SHP77 (cell line): ENCODE measurements at regions not wholly inside any gene's neighbourhood (a gene's known extent, or its start where the extent isn't known, plus 50 kb on each side); places are given as distances from the start of the nearest gene placed in this dataset.
"Not testable (repeated sequence)": the region's sequence is repeated elsewhere in the genome, so short reads cannot be mapped to it uniquely, and the experiment has no call there.

Experiments used
- DNase-seq, 2 experiments: peaks; one replicate each; lab custom pipeline; 2025; lab: John Stamatoyannopoulos, UW

DNA sequence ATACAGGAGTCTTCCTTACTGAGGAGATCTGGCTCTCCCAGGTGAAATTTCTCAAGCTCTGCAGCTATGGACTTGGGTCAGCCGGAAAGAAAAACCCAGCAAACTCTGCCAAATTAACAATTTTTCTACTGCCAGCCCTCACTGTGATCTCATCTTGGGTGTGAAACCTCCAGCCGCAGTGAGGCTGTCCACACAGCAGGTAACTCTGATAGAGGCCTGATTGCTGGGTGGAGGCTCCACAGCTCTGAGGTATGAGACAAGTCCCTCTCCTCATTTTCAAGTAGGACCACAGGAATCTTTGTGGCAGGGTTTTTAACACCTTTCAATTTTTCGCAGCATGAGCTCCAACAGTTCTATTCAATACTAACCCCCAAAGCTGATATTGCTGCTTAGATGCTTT is 430.6 kb upstream of the RAB6C start:
- no peak for DNase-seq

DNA sequence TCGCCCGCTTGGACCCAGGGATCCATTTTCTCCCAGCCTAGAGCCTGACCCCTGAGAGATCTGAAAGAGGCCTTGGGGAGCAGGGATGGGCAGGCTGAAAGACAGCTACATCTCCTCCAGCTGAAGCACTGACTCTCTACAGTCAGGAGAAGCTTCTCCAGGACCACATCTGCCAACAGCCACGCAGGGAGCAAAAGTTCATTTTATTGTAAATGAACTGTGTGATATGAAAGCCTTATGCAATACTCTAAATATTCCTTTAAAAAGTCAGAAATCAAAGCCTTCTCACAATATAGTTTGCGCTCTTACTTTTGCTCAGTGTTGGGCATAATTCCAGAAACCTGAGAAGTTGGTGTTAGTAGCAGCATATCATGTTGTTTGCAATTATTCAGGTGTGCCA is 428.9 kb upstream of the RAB6C start:
- DNase-seq: no peak

DNA sequence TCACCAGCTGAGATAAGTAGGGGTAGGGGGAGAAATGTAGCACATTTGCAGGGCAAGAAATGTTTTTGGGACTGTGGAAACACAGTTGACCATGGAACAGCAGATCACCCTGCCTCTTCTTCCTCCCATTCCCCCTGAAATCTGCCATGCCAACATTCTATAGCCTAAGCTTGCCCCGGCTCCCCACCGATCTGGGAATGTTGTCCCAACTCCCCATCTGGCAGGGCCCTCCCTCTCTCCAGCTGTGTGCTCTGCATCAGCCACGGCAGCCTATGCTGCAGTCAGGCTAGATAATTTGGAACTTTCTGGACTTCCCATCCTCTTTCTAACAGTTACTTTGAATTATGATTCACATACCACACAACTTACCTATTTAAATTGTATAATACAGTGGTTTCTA is 425.1 kb upstream of the RAB6C start:
- no peak for DNase-seq

DNA sequence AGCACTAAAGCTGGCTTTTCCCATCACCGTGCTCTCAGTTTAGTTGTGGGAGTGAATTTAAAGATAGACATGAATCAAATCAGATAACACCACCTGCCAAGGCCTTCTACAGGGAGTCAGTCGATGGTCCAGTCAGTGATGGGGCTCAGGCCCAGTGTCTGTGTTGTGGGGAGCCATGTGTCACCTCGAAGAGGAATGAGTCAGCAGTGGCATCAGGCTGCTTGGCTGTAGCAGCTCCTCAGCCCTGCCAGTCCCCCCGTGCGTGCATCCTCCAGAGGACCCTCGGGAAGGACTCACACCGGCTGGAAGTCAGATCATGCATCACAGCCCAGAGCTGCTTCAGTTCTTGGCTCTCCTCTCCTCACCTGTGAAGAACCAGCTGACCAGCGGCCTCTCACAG is 420.4 kb upstream of the RAB6C start:
- DNase-seq: no peak

DNA sequence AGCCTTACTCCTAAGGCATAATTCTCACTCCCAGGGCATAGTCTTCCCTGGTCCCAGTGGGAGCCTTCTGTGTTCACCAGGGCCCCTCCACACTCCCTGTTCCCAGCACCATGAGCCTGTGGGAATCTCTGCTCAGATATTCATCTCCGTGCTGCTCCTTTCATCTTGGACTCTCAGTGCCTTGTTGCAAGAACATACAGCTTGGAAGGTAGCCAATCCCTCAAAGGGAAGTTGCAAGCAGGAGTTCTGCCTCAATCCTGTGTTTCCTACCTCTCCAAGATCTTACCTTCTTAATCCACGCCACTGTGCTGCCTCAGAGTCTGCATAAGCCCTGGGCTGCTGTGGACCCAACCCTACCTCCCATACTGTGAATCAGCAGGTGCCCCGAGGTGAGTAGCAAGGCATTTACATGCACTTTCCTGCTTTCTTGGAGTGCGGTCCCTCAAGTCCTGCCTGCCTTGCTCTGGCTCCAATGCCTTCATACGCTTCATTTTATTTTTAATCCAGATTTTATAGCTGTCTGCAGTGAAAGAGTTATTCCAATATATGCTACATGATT is 413.8 kb upstream of the RAB6C start:
- DNase-seq: no peak

DNA sequence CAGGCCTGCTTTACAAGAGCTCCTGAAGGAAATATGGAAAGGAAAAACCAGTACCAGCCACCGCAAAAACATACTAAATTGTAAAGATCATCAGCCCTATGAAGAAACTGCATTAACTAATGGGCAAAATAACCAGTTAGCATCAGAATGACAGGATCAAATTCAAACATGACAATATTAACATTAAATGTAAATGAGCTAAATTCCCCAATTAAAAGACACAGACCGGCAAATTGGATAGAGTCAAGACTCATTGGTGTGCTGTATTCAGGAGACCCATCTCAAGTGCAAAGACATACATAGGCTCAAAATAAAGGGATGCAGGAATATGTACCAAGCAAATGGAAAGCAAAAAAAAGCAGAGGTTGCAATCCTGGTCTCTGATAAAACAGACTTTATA is 408.7 kb upstream of the RAB6C start:
- not testable (repeated sequence) for DNase-seq

DNA sequence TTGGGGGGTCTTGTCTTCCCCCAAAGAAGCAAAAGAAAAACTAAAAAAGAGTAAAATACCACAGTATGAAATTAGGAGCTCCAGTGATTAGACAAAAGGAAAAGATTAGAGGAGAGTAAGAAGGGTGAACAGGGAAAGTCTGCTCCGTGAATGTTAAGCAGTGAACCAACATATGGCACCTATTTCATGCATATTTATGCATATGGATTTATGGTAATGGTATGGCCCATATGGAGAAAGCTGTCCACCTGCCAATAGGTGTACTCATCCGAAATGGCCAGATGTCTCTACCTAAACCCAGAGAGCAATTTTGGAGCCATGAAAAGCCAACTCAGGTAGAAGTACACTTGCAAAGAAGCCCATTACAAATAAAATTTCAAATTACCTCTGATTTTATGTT is 404.0 kb upstream of the RAB6C start:
- no peak for DNase-seq

DNA sequence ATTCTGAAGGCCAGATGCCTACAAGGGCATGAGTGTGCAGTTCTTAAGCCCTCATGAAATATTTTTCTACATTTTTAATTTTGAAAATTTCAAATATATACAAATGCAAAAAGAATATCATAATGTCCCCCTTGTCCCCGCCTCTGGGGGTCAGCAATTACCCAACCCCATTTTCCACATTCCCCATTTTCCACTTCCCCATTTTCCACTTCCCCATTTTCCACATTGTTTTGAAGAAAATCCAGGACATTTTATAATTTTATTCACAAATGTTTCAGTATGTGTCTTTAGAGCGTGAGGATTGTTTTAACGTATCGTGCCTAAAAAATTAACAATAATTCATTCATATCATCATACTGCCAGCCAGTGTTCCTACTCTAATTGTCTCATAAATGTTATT is 403.6 kb upstream of the RAB6C start:
- DNase-seq: no peak

DNA sequence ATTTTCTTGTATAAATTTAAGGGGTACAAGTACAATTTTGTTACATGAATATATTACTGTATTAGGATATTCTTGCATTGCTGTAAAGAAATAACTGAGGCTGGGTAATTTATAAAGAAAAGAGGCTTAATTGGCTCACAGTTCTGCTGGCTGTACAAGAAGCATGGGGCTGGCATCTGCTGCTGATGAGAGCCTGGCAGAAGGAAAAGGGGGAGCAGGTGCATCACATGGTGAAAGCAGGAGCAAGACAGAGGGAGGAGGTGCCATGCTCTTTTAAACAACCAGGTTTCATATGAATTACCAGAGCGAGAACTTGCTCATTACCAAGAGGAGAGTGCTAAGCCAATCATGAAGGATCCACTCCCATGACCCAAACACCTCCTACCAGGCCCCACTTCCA is 399.5 kb upstream of the RAB6C start:
- DNase-seq: no peak

DNA sequence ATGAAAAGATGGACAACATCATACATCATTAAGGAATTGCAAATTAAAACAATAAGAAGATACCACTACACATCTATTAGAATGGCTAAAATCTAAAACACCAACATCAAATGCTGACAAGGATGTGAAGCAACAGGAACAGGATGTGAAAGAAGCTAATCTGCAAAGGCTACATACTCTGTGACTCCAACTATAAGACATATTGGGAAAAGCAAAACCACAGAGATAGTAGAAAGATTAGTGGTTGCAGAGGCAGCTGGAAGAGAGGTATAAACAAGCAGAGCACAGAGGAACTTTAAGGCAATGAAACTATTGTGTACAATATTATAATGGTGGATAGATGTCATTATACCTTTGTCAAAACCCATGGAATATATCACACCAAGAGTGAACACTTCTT is 393.7 kb upstream of the RAB6C start:
- DNase-seq: no peak

DNA sequence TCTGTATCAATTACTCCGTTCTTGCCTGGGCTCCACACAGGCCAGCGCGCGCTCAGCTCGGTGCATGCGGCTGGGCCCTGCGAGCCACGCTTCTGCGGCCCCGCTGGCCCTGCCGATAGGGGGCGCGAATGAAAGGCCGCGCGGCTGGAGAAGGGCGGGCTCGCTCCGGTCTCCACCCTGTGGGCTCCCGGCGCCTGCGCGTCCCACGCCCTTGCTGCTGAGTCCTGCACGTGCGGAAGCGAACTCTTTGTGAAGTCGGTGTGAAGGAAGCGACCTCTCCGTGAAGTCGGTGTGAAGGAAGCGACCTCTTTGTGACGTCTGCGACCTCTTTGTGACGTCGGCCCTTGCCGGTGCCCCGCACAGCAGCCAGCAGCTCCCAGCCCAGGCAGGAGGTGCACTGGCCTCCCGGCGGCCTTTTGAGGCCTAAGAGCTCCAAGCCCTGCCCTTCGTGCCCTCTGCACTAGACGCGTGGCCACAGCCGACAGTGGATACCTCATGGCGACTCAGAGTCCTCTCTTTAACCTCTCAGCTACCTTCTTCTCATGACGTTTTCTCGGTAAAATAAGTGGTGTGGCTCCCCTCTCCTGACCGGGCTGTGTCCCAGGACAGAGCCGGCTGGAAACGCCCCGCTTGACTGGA is 391.9 kb upstream of the RAB6C start:
- DNase-seq: no peak

DNA sequence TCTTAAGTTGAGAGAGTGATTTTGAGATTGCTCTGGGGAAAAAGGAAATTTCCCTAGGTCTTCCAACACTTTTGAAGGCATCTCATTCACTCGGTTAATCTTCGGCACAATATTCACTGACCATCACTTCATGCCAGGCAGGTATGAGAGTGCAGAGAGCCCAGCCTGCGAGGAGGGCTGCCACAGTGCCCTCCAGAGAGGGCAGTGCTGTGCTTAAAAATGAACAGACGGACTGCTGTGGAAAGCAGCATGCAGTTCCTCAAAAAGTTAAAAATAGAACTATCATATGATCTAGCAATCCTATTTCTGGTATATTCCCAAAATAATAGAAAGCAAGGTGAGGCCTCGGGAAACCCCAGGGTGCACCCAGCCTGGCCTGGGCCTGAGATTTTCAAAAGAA is 374.9 kb upstream of the RAB6C start:
- DNase-seq: no peak

DNA sequence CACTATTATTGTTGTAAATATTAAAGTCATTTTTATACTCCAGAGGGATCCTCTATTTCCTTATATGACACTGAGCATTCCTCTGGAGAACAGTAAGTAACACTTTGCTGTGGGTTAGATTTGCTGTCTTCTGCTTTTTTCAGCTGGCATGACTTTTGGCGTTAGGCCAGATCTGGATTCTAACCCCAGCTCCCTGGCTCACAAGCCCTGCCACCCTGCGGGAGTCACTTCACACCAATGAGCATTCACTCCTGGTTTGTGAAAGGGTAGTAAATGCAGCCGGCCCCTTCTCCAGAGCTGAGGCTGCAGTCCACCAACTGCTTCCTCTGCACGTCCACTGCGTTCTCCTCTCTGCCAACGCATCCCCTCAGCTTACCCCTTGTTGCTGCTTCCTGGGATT is 373.8 kb upstream of the RAB6C start:
- no peak for DNase-seq

DNA sequence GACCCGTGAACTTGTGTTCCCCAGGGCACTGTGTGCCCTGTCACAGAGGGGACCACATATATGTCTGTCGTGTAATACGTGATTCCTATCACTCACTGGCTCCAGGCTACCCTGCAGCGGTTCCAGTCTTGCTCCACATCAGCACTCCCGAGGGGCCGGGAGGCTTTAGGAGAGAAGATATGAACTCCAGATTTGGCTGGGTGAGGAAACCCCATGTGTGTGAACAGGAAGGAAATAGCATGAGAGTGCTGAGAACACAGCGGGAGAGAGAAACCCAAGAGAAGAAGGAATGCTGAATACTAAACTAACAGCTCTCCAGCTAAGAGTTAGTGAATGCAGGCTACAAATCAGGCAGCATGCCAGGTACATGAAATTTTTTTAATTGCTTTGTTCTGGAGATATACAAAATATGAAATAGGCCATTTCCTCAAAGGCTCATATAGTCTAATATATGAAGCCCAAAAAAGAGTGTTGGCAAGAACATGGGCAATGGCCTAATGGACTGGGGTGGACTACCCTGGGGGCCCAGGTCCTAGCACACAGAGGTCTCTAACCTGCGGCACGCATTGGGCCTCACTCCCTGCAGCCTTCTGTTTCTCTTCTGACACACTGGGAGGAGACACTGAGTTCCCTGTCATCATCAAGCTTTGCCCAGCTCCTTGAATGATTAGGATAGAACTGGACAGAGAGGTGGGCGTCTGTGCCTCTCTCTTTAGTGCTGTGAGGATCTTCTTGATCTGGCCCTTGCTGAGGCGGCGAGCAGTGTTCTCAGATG is 372.8 kb upstream of the RAB6C start:
- no peak for DNase-seq

DNA sequence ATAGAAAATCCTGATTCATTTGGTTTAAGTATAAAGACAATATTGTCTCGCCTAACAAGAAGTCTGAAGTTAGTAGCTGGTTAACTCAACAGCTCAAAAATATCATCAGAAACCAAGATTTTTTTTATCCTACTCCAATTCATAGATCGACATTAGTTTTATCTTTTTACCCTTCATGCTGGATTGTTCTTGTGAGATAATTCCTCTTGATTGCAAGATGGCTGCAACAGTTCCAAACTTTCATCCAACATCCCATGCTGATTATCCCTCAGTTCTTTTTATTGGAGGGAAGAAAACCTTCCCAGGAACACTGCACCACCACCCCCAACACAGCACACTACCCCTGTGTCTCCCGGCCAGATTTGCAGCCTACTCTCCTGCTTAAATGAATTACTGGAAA is 370.2 kb upstream of the RAB6C start:
- DNase-seq: no peak

DNA sequence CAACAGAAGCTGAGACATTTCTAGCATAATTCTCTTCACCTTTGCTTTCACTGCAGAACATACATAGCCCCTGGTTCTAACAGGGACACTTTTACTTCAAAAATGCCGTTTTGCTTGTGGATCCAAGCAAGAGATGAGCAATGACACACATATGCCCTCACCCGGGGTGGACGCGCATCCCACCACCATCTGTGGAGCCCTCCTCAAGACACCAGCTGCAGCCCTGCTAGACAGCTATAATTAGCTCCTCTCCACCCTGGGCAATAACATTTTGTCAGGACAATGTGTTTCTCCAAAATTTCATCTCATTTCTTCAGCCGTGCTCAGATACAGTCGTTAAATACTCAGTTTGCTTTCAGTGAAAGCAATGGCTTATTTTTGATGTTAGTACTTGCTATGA is 368.7 kb upstream of the RAB6C start:
- DNase-seq: no peak

DNA sequence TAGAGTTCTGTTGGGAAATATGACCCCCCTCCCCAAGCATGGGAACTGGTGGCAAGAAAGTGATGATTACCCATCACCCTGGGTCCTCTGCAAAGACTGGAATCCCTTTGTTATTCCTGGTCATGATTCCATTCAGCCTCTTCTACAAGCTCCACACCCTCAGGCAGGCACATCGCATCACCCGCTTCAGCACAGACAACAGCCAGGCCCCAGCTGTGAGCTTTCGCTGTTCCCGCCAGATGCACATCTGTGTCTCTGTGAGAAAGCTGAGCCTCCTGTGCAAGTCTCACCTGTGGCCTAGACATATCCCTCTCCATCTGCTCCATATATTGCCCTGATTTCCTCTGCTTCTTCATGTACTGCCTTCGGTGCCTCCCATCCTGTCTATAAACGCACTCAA is 368.0 kb upstream of the RAB6C start:
- DNase-seq: no peak

DNA sequence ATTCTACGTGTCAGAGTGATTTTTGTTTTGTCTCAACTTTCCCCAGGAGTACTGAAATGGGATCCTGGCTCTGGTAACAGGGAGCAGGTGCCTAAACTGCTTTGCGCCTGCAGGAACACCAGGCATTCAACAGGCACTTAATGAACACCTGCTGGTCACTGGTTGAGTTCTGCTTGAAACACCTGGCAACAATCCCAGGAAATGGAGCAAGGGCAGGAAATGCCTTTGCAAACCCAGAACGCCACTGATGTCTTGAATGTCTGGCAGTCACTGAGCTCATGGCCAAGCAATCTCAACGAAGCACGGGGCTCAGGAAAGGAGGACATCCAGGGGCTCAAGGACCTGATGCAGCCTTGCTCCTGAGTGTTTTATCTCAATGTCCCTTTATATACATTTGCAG is 360.0 kb upstream of the RAB6C start:
- DNase-seq: peak; percentile 63 to 83

DNA sequence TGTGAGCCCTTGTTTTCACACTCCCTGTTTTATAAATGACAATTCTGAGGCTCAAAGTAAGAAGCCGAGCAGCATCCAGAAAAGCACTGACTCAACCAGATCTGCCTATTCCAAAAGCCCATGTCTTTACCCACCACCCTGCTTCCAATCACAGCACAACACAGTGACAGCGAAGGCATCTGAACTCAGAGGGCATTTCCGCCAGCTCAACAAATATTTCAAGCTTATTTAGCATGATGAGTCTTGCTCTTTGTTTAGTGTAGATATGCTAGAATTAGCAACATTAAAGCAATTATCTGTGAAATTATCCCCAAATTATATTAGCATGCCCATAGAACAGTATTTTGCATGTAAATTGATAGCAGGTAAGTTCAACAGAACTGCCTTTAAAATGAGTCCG is 359.1 kb upstream of the RAB6C start:
- no peak for DNase-seq

DNA sequence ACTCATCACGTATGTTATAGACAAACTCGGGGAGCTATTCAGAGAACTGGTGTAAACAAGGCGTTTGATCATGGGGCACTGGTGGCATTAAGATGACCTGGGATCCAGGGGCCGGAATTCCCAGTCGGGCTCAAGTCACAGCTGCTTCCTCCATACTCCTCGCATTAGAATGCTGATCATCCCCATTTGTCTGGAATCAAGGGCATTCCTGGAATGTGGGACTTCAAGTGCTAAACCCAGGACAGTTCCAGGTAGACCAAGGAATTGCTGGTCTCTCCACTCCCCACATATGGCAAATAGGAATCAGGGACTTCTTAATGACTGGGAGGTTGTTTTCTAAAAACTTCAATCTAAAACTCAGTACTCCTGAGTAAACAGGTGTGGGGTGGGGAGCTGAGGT is 355.7 kb upstream of the RAB6C start:
- no peak for DNase-seq

DNA sequence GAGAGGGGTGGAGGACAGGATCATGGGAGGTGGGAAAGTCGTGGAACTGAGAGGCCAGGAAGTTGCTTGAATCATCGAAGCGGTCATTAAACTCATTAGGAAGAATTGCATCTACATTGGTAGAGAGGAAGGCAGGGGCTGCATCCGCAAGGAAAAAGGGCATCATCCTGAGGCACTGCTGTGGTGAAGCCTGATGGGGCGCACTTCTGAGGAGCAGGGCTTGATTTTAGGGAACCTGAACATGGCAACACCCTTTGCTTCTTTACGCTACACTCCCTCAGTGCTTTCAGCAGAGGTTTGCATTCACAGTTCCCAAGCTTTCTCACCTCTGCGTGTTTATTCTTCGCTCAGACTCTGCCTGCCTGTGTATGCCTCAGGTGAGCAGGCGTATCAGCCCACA is 352.0 kb upstream of the RAB6C start:
- no peak for DNase-seq

DNA sequence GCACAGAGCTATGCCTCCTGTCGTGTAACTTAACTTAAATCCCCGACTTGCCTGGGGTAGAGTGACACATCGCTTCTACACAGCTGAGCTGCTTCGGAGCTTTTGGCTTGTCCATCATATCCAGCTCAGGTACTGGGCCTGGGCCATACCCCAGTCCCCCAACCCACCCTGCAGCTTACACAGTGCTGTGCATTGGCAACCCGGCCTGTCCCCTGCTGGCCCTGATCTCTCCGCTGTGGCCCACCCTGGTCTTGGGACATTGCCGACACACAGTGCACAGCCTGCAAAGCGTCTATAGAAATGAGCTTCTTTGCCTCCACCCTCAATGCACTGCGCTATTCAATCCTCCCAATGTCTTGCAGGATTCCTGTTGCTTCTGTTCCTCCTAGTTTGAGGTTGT is 342.8 kb upstream of the RAB6C start:
- no peak for DNase-seq

DNA sequence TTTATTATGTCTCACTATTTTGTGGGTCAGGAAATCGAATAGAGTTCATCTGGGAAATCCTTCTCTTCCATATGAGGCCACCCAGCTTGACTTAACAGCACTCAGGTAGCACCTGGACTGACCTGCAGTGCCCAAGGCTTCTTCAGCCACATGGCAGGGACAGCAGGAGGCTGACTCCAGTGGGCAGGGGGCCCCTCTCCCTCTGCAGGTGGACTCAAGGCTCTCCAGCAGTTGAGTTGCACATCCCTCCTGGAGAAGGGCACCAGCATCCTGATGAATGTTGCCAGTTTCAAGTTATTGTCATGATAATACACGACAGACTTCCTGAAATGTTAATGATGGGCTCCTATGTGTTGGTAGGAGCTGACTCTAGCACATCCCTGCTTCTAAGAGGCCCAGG is 338.1 kb upstream of the RAB6C start:
- no peak for DNase-seq

DNA sequence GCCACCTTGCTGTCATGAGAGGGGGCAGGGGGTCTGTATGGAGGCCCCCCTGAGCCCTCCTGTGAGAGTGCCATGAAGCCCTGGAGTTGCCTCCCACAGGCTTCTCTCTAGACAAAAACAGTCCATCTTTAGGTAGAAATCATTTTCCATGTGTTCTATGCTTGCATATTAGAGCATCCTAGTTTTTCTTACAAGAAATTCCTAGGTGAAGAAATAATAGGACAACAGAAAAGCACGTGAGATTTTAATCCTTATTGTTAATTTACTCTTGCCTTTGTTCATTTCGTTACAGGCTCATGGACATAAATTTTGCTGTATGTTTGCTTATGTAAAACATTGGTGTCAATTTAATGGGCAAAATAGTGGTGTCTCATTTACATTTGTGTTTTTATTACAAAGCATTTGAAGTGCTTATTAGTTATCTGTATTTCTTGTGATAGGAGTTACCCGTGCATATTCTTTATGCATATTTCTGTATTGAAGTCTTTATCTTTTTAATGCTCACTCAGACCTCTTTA is 336.9 kb upstream of the RAB6C start:
- no peak for DNase-seq
